ENCODE measurements at regions not wholly inside any gene's neighbourhood (a gene's known extent, or its start where the extent isn't known, plus 50 kb on each side); places are given as distances from the start of the nearest gene placed in this dataset.
"Not testable (repeated sequence)": the region's sequence is repeated elsewhere in the genome, so short reads cannot be mapped to it uniquely, and the experiment has no call there.

- FAIRE-seq = no peak
Measured at GRCh38 chr6:82118150-82118562, 129.4 kb downstream of the IBTK start.

- no peak for FAIRE-seq
Measured at GRCh38 chr6:82114748-82115147, 132.8 kb downstream of the IBTK start.

- FAIRE-seq = no peak
Measured at GRCh38 chr6:82113231-82113630, 134.3 kb downstream of the IBTK start.

GRCh38 chr6:82111818-82112217, 135.7 kb downstream of the IBTK start:
- FAIRE-seq = no peak

GRCh38 chr6:82111114-82111513, 136.4 kb downstream of the IBTK start:
- FAIRE-seq = no peak

GRCh38 chr6:82103171-82103570, 144.4 kb downstream of the IBTK start:
- not testable (repeated sequence) for FAIRE-seq

GRCh38 chr6:82101374-82102114, 146.0 kb downstream of the IBTK start:
- FAIRE-seq = not testable (repeated sequence)

GRCh38 chr6:82100763-82101162, 146.8 kb downstream of the IBTK start:
- not testable (repeated sequence) for FAIRE-seq

GRCh38 chr6:82097676-82098075, 149.9 kb downstream of the IBTK start:
- FAIRE-seq = no peak

- FAIRE-seq = no peak
Measured at GRCh38 chr6:82095091-82095490, 152.5 kb downstream of the IBTK start.

GRCh38 chr6:82094166-82094806, 153.3 kb downstream of the IBTK start:
- no peak for FAIRE-seq

DNA sequence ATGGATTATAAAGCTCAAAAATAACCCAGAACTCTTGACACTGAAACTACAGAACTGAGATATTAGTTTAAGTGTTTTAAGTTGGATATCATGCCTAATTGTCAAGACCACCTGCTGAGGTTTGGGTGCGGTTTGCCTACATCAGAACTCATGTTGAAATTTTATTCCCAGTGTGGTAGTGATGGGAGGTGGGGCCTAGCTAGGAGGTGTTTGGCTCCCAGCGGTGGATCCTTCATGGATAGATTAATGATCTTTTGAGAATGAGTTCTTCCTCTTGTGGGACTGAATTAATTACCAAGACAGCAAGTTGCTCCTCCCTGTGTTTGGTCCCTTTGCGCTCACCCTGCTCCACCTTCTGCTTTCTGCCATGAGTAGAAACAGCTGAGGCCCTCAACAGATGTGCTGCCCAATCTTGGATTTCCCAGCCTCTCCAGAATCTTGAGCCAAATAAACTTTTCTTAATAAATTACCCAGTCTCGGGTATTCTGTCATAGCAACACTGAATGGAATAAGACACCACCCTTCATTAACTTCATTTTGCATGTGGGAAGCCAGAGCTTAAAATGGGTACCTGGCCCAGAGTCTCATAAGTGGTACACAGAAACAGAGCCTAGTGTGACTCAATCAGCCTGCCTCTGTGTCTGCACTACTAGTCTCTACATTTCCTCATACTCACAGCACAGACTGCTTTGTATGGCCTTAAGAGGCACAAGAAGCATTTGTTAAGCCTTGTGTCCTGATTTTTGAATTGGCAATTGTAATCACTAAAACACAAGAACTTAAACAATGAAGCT, 158.4 kb downstream of the IBTK start:
- no peak for FAIRE-seq

GRCh38 chr6:82086944-82087343, 160.6 kb downstream of the IBTK start:
- FAIRE-seq = no peak

GRCh38 chr6:82085701-82086100, 161.8 kb downstream of the IBTK start:
- no peak for FAIRE-seq

DNA sequence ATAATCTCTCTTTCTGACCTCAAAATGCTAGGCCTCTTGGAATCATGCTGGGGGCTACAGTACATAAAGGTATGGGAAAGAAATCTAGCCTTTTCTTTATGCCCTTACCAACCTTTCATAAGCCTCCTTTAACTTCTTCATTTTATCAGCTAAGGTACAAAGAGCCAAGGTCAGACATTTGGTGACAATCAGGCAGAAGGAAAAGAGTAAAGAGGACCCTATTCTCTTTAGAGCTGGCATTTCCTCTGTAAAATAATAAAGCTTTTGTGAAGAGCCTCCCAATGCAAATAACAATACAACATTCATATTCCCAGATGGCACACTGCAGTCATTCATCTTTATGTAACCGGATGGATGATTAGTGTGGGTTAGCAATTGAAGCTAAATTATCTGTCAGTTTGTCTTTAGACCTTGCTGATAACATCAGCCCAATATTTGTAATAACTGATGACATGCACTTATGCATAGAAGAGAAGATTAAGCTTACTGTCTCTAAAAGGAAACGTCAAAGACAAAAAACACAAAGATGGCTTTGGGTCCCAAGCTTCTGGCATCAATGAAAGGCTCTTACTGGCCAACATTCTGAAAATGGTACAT, 163.1 kb downstream of the IBTK start:
- no peak for FAIRE-seq

- FAIRE-seq = no peak
Measured at GRCh38 chr6:82083646-82084045, 163.9 kb downstream of the IBTK start.

GRCh38 chr6:82080767-82081166, 166.8 kb downstream of the IBTK start:
- FAIRE-seq = no peak

DNA sequence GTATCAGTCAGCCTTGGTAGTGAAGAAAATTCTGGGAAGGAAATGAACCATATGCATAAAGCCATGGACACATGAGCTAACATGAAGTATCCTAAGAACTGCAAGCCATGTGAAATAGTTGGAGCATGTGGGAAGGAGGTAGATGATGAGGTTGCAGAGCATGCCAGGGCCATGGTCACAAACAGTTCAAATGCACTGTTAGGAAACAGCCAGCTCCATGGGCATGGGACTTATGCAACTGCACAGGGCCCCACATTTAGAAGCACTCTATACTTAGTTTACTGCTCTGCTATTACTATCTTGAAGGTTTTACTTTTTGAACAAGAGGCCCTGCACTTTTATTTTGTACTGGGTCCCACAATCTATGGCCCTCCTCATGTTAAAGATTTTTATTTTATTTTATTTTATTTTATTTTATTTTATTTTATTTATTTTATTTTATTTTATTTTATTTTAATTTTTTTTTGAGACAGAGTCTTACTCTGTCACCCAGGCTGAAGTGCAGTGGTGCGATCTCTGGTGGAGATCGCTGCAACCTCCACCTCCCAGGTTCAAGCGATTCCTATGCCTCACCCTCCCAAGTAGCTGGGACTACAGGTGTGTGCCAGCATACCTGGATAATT, 169.1 kb downstream of the IBTK start:
- no peak for FAIRE-seq

DNA sequence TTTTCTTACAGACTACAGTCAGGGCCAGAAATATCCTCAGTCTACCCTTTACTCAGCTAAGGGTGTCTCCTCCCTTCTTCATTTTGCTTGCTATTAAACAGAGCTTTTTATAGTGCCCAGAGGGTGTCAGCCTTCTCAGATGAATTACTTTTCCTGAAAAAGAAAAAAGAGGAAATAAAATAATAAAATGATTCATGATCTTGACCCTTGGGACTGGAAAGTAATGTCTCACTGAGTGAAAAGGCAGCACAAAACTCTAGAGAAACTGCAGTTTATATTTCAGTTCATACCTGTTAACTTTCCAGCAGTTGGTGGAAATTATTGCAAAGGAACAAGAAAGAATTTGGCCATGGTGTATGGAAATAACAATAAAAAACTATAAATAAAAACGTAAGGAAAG, 170.6 kb downstream of the IBTK start:
- FAIRE-seq = no peak

DNA sequence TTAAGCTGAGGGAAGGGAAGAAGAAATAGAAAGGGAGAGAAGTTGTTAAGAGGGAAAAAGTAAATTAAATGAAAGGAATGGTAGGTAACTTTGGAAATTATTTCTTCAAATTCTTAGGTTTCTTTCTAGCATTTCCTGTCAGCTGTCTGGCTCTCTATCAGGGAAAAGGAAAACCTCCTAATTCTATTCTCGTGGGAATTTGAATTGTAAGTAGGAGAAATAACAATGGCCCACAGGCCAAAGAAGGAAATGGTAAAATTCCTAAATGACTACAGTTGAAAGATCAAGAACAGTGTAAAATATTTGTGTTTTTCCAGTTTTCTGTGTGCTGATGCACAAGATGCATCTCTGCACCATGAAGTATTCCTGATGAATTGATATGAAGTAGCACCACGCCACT, 173.0 kb downstream of the IBTK start:
- no peak for FAIRE-seq

GRCh38 chr6:82073484-82073883, 174.1 kb downstream of the IBTK start:
- no peak for FAIRE-seq

DNA sequence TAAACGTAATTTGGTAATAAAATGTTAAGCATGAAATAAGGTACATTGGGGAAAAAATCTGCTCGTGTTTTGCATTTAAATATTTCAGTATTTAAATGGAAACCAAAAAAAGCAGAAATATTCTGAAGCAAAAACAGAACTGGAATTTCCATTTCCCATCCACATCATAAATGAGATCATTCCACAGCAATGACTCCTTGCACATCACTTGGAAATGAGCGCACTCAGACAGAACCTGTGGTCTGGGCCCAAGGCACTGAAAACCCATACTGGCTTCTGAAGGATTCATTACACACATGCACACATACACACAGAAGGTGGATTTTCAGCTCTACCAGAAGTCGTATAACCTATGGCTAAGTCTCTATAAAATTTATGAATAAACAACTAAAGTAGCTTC, 174.8 kb downstream of the IBTK start:
- no peak for FAIRE-seq

GRCh38 chr6:82072121-82072521, 175.4 kb downstream of the IBTK start:
- FAIRE-seq = no peak

All from A204.1 (cell line).